ENCODE measurements at regions not wholly inside any gene's neighbourhood (a gene's known extent, or its start where the extent isn't known, plus 50 kb on each side); places are given as distances from the start of the nearest gene placed in this dataset.

DNA sequence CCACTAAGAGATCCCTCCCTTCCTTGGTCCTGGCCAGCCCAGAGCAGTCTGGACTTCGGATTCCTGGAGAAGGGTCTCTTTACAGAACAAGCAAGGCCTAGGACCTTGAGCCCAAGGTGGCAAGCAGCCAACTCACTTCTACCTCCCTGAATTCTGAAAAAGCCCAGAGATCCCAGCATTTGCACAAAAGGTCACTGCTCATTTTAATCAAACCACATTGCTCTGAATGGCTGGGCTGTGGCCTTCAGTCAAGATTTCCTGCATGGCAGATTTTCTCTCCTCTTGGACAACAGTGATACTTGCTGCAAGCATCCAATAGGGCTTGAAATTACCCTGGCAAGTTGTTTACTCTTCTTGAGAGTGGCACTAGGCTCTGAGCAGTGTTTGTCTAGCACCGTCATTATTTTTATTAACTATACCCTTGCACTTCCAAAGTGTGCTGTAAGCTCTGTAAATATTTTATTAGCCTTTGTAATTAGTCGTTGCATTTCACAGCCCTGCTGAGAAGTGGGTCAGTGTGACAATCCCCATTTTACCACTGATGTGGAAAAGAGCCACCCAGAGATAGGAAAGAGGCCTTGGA is 274.7 kb upstream of the CTNNB1 start:
- TF ChIP-seq CTCF (IDR thresholded peaks at IDR 0.05; ENCODE audit: control extremely low read depth in 1 of 3, insufficient read depth in 1 of 3, low read depth in 1 of 3, low read length in 3 of 3) (no peak), ZNF274 (IDR thresholded peaks at IDR 0.05; ENCODE audit: borderline replicate concordance, extremely low read depth, low read length) (no peak), EZH2 (IDR thresholded peaks at IDR 0.05; ENCODE audit: low read depth, low read length, severe bottlenecking) (no peak), RBBP5 (IDR thresholded peaks at IDR 0.05; ENCODE audit: borderline replicate concordance, low read depth, low read length) (no peak), POLR2AphosphoS5 (IDR thresholded peaks at IDR 0.05; ENCODE audit: low read depth, low read length) (no peak), CEBPB (IDR thresholded peaks at IDR 0.05; ENCODE audit: low read depth, low read length) (no peak), JUND (IDR thresholded peaks at IDR 0.05; ENCODE audit: low read length) (no peak)
